ENCODE measurements at regions not wholly inside any gene's neighbourhood (a gene's known extent, or its start where the extent isn't known, plus 50 kb on each side); places are given as distances from the start of the nearest gene placed in this dataset.

- 62 to 78% (median 75%) methylated on average over 6 of the region's 6 CpGs for WGBS, 4 donors
- Histone ChIP-seq H3K4me3 (no peak overlapping the region), H3K36me3 (no peaks in the 10 kb centered on the region), H3K27me3 (peaks cover 0 to 6% (median 0%) of the 10 kb centered on the region in 9 donors), H3K9me3 (no peaks in the 10 kb centered on the region), H3K27ac (no peak overlapping the region), H3K4me1 (no peaks in the 10 kb centered on the region)
- intact Hi-C loops (cut with DNase I), result no loop called here
- DNase-seq, result no peak
- ATAC-seq, result no peak
- TF ChIP-seq, protein P1, sequence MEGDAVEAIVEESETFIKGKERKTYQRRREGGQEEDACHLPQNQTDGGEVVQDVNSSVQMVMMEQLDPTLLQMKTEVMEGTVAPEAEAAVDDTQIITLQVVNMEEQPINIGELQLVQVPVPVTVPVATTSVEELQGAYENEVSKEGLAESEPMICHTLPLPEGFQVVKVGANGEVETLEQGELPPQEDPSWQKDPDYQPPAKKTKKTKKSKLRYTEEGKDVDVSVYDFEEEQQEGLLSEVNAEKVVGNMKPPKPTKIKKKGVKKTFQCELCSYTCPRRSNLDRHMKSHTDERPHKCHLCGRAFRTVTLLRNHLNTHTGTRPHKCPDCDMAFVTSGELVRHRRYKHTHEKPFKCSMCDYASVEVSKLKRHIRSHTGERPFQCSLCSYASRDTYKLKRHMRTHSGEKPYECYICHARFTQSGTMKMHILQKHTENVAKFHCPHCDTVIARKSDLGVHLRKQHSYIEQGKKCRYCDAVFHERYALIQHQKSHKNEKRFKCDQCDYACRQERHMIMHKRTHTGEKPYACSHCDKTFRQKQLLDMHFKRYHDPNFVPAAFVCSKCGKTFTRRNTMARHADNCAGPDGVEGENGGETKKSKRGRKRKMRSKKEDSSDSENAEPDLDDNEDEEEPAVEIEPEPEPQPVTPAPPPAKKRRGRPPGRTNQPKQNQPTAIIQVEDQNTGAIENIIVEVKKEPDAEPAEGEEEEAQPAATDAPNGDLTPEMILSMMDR (IDR thresholded peaks at IDR 0.05), result no peak
- TF ChIP-seq POLR2A (IDR thresholded peaks at IDR 0.05), result no peak
Measured at GRCh38 chr17:79453481-79453880, 157.4 kb downstream of the RBFOX3 start.

DNA sequence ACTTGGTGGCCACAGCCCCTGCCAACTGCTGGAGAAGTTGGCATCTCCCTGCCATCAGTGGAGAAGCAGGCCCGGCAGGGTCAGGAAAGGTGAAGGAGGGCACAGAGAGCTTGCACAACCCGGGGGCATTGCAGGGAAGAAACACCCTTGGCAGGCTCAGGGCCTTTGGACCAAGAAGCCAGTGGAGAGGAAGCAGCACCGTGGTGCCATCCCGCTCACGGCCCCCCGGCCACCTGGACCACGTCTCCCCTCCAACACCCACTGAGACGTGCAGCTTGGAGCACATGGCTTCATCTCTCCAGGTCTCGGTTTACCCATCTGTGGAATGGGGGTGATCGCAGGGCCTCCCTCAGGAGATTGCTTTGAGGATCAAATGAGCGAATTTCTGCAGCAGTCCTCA is 158.1 kb downstream of the RBFOX3 start:
- no peaks in the 10 kb centered on the region for H3K4me1 ChIP-seq
- TF ChIP-seq, protein P1 (IDR thresholded peaks at IDR 0.05), result no peak
- TF ChIP-seq POLR2A (IDR thresholded peaks at IDR 0.05), result no peak
- H3K36me3 ChIP-seq, result no peaks in the 10 kb centered on the region
- no peak overlapping the region for H3K4me3 ChIP-seq
- no peak for DNase-seq
- H3K9me3 ChIP-seq, result no peaks in the 10 kb centered on the region
- no peak for ATAC-seq
- intact Hi-C loops (cut with DNase I), result no loop called here
- WGBS, 4 donors, result 51 to 89% (median 75%) methylated on average over 9 to 11 of the region's 11 CpGs
- no peak overlapping the region for H3K27ac ChIP-seq
- peaks cover 0 to 6% (median 0%) of the 10 kb centered on the region in 9 donors for H3K27me3 ChIP-seq

- Histone ChIP-seq H3K9me3 (no peaks in the 10 kb centered on the region), H3K27ac (no peak overlapping the region), H3K4me1 (no peaks in the 10 kb centered on the region), H3K27me3 (peaks cover 0 to 6% (median 0%) of the 10 kb centered on the region in 9 donors), H3K4me3 (no peak overlapping the region), H3K36me3 (no peaks in the 10 kb centered on the region)
- intact Hi-C loops (cut with DNase I), result no loop called here
- ATAC-seq (no peak), DNase-seq (no peak)
- 74 to 80% (median 76%) methylated on average over 7 of the region's 7 CpGs for WGBS, 4 donors
- TF ChIP-seq, protein P1 (IDR thresholded peaks at IDR 0.05), result no peak
- TF ChIP-seq POLR2A (IDR thresholded peaks at IDR 0.05), result no peak
Measured at GRCh38 chr17:79451167-79451566, 159.7 kb downstream of the RBFOX3 start.

- no peak for DNase-seq
- intact Hi-C loops (cut with DNase I), result no loop called here
Measured at GRCh38 chr17:79446399-79447009, 164.3 kb downstream of the RBFOX3 start.

More at GRCh38 chr17:79446399-79447009, 164.3 kb downstream of the RBFOX3 start:
- Histone ChIP-seq H3K4me1 (no peaks in the 10 kb centered on the region), H3K9me3 (no peaks in the 10 kb centered on the region), H3K27me3 (peaks cover 0 to 5% (median 0%) of the 10 kb centered on the region in 9 donors), H3K27ac (no peak overlapping the region), H3K36me3 (no peaks in the 10 kb centered on the region), H3K4me3 (no peak overlapping the region)
- TF ChIP-seq, protein P1 (IDR thresholded peaks at IDR 0.05), result no peak
- TF ChIP-seq POLR2A (IDR thresholded peaks at IDR 0.05), result no peak
- 68 to 75% (median 72%) methylated on average over 12 of the region's 12 CpGs for WGBS, 4 donors
- no peak for ATAC-seq
